GM18519 (cell line): ENCODE measurements at regions not wholly inside any gene's neighbourhood (a gene's known extent, or its start where the extent isn't known, plus 50 kb on each side); places are given as distances from the start of the nearest gene placed in this dataset.
"Not testable (repeated sequence)": the region's sequence is repeated elsewhere in the genome, so short reads cannot be mapped to it uniquely, and the experiment has no call there.

Source experiments
- ATAC-seq: cut with Tn5 transposase; IDR thresholded peaks from one replicate; pipeline ENCODE4 v1.9.1; 2021; ENCODE audit warnings: mild to moderate bottlenecking, moderate library complexity; ENCODE audit not compliant: unreplicated experiment, low FRiP score

GRCh38 chr5:62190931-62191330 is 115.1 kb upstream of the KIF2A start:
- no peak for ATAC-seq

GRCh38 chr5:62192958-62193357 is 113.0 kb upstream of the KIF2A start:
- no peak for ATAC-seq

DNA sequence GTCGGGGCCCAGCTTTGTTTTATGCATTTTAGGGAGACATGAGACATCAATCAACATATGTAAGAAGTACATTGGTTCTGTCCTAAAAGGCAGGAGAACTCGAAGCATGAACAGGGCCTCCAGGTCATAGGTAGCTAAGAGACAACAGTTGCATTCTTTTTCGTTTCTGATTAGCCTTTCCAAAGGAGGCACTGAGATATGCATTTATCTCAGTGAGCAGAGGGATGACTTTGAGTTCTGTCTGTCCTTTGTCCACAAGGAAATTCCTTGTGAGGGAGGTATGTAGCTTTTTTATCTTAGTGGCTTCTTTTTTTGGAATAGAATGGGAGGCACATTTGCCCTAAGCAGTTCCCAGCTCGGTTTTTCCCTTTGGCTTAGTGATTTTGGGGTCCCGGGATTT is 109.5 kb upstream of the KIF2A start:
- ATAC-seq: not testable (repeated sequence)

DNA sequence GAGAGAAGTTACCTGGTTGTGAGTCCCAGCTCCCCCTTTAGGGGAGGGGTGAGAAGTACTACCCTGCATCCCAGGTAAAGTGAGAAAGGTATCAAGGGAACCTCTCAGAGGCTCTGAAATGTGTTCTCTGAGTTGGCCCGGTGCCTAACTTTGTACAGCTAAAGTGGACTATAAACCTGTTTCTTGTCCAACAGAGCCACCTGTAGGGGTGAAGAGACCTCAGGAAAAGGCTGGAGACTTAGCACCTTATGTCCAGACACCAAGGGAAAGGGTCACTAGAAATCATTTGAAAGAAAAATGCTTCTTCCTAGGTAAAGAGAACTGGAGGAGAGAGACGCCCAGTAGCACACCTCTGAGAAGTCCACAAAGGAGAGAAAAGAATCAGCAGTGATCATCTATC is 108.3 kb upstream of the KIF2A start:
- ATAC-seq: no peak

- ATAC-seq: no peak
These were observed 107.6 kb upstream of the KIF2A start for GRCh38 chr5:62198421-62198820.

GRCh38 chr5:62199792-62200716 is 106.0 kb upstream of the KIF2A start:
- ATAC-seq: no peak

- no peak for ATAC-seq
These were observed 99.7 kb upstream of the KIF2A start for GRCh38 chr5:62206150-62206829.

- no peak for ATAC-seq
These were observed 97.7 kb upstream of the KIF2A start for GRCh38 chr5:62208218-62208852.

DNA sequence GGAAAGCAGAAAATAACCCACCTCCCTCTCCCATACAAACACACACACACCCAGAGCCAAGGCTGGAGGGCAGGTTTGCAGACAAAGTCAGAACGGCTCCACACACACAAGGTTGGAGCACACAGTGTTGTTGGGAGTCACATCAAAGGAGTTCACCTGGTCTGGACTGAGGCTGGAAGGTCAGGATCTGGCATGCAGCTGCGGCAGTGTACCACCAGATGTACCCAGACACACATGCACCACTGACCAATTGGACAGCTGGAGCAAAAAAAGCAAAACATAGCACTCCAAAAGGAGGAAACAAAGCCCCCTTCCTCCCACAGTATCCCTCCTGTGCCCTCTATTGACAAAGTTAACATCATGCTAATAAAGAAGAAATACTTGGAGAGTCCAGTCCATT is 94.6 kb upstream of the KIF2A start:
- no peak for ATAC-seq

DNA sequence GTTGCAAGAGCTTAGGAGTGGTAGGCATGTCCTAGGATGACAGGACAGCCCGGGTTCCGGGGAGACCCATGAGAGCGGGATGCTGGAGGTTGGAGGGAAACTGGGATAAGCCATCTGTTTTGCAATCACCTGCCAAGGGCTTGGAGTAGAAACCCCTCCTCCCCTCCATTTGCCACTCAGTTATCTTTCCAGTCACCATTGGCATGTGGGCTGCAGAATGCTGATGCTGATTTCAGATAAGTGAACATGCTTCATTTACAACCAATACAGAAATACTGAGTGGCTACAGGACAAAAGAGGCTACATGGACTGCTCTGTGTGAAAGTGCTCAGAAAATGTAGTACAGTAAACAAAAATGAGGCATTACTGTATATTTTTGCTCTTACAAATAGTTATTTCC is 93.4 kb upstream of the KIF2A start:
- no peak for ATAC-seq

GRCh38 chr5:62214701-62215100 is 91.3 kb upstream of the KIF2A start:
- ATAC-seq: no peak

GRCh38 chr5:62216603-62217002 is 89.4 kb upstream of the KIF2A start:
- not testable (repeated sequence) for ATAC-seq

- not testable (repeated sequence) for ATAC-seq
These were observed 88.9 kb upstream of the KIF2A start for GRCh38 chr5:62217095-62217494.

DNA sequence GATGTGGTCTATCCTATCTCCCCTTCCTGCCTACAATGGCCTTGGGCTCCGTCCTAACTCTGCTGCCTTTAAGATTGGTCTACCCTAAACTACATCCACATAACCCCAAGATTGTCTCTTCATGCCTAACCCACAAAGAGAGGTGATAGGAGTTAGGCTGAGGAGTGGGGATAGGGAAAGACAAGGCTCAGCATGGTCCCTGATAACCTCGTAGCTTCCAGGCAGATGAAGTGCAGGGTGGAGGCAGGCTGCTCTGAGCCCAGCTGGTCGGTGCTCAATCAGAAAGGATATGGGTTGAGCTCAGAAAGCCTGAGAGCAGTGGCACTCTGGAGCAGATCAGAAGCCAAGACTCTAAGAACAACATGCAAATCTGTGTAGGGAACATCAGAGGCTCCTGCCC is 87.1 kb upstream of the KIF2A start:
- not testable (repeated sequence) for ATAC-seq

GRCh38 chr5:62221881-62222280 is 84.1 kb upstream of the KIF2A start:
- not testable (repeated sequence) for ATAC-seq

DNA sequence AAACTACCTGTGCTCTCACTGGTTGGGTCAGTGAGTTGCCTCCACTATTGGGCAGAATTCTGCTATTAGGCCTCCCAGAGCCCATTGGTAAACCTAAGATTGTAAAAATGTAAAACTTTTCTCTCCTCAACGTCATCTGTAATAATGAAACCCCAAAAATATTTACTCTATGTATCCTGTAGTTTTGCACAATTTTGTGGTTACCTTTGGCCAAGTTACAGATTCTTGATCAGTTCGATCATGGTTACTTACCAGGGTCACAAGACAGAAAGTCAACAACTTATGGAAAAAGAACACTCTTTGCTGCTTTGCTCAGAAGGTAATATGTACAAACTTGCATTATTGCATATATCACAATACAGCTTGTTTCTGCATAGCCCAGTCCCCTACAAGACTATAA is 83.7 kb upstream of the KIF2A start:
- not testable (repeated sequence) for ATAC-seq

- peak; percentile 92 for ATAC-seq
These were observed 82.7 kb upstream of the KIF2A start for GRCh38 chr5:62223312-62223670.

DNA sequence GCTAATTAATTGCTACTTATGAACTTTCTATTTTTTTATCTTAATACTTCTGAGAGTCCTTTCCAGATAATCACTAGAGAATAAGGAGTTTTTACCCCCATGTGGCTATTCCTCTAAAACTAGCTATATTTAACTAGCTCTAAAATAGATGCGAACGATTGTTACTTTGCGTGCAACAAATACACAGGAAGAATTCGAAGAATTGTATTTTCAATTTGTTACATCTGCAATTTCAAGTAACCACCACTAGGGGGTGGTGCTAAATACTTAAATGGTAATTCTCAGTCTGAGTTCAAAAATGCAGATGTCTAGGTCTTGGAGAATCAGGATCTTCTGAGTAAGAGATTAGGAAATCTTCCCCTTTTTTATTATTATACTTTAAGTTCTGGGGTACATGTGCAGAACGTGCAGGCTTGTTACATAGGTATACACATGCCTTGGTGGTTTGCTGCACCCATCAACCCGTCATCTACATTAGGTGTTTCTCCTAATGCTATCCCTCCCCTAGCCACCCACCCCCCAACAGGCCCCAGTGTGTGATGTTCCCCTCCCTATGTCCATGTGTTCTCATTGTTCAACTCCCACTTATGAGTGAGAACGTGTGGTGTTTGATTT is 80.9 kb upstream of the KIF2A start:
- not testable (repeated sequence) for ATAC-seq

- not testable (repeated sequence) for ATAC-seq
These were observed 75.1 kb upstream of the KIF2A start for GRCh38 chr5:62230876-62231388.

DNA sequence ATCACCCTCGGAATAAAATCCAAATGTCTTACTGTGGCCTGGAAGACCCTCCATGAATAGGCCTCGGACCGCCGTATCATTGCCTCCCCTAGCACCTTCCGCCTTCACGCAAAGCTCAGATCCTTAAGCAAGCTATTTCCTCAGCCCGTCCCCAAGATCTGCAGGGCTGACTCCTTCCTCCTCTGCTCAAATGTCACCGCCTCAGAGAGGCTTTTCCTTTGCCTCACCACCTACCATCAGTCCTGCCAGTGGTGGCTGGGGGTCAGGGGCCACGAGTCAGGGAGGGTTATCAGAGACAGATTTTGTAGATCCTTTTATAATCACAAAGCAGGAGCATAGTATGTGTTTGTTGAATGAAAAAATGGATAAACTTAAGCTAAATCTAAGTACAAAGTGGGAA is 74.4 kb upstream of the KIF2A start:
- ATAC-seq: no peak

DNA sequence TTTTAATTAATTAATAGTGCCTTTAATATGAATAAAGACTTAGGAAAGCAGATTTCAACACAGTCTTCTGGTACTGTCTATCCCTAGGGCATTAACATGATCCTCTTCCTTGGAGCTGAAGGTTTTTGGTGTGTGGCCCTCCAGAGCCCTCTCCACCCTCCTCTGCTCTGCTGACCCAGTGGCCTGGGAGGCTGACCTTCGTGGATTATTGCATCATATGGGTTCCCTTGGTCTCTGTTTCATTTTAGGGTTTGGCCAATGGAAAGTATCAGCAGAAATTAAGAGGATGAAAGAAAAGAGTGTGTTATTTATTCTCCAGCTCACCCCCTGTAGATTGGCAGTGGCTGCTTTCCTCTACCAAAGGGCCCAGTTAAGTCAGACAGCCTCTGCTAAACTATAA is 73.8 kb upstream of the KIF2A start:
- not testable (repeated sequence) for ATAC-seq
